ENCODE measurements at regions not wholly inside any gene's neighbourhood (a gene's known extent, or its start where the extent isn't known, plus 50 kb on each side); places are given as distances from the start of the nearest gene placed in this dataset.

DNA sequence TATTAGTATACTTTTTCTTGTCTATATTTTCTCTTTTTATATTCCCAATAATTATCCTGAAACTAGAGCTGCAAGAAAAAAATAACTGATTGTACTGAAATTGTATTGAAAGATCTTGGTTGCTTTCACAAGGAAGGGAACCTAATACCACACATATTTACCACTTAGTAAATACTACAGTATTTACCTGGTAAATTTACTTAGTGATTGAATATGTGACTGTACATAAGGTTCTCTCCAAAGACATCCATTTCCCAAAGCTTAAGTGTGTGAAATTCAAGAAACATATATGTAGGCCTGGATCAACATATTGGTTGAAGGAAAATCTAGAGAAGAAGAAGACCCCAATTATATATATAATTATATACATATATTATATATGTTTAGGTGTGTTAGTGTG is 1272.7 kb downstream of the C4orf33 start:
- Histone ChIP-seq H3K9ac (ENCODE audit: control insufficient read depth, insufficient read depth, low read length) (no peak overlapping the region), H2AFZ (ENCODE audit: control insufficient read depth, low read depth, low read length) (no peak overlapping the region), H3K27me3 (replicated peaks in 1 of 2; ENCODE audit: control insufficient read depth in 2 of 2, insufficient read depth in 2 of 2, low read length in 1 of 2) (no peaks in the 10 kb centered on the region), H3K36me3 (ENCODE audit: control insufficient read depth in 2 of 2, insufficient read depth in 2 of 2, low read length in 1 of 2) (no peaks in the 10 kb centered on the region), H3K4me2 (ENCODE audit: control insufficient read depth, insufficient read depth) (no peak overlapping the region), H3K27ac (ENCODE audit: control insufficient read depth, insufficient read depth) (no peak overlapping the region), H3K4me3 (no peak overlapping the region), H3K79me2 (ENCODE audit: control insufficient read depth, insufficient read depth, low read length) (no peaks in the 10 kb centered on the region), H3K4me1 (ENCODE audit: control insufficient read depth, insufficient read depth, low read length) (no peaks in the 10 kb centered on the region), H3K9me3 (replicated peaks; ENCODE audit: control insufficient read depth, insufficient read depth, low read length) (no peaks in the 10 kb centered on the region), H4K20me1 (ENCODE audit: control insufficient read depth, insufficient read depth) (no peaks in the 10 kb centered on the region)
- ChIA-PET SMC1A (ENCODE audit: uncharacterized antibody, unreplicated experiment) (interaction anchor here (1.3 kb wide), 1 partner anchor 13 kb away, joined by 3 read pairs; no protein-coding TSS in a partner anchor), RAD21 (ENCODE audit: unreplicated experiment) (no interaction called here), POLR2A (no interaction called here), CTCF (interaction anchor here (1.5 kb wide), 1 partner anchor 10 kb away, joined by 4 read pairs; no protein-coding TSS in a partner anchor)
- BruUV-seq (replicated peaks): no TSS peak
- intact Hi-C loops (cut with micrococcal nuclease; ENCODE audit: unreplicated experiment): no loop called here
- ATAC-seq: no peak
- TF ChIP-seq SMAD5 (IDR thresholded peaks at IDR 0.05; ENCODE audit: low read depth): no peak
- no peak for TF ChIP-seq JUNB (IDR thresholded peaks at IDR 0.05)
- no peak for TF ChIP-seq TCF7 (IDR thresholded peaks at IDR 0.05; ENCODE audit: borderline replicate concordance)
- TF ChIP-seq, protein P1, sequence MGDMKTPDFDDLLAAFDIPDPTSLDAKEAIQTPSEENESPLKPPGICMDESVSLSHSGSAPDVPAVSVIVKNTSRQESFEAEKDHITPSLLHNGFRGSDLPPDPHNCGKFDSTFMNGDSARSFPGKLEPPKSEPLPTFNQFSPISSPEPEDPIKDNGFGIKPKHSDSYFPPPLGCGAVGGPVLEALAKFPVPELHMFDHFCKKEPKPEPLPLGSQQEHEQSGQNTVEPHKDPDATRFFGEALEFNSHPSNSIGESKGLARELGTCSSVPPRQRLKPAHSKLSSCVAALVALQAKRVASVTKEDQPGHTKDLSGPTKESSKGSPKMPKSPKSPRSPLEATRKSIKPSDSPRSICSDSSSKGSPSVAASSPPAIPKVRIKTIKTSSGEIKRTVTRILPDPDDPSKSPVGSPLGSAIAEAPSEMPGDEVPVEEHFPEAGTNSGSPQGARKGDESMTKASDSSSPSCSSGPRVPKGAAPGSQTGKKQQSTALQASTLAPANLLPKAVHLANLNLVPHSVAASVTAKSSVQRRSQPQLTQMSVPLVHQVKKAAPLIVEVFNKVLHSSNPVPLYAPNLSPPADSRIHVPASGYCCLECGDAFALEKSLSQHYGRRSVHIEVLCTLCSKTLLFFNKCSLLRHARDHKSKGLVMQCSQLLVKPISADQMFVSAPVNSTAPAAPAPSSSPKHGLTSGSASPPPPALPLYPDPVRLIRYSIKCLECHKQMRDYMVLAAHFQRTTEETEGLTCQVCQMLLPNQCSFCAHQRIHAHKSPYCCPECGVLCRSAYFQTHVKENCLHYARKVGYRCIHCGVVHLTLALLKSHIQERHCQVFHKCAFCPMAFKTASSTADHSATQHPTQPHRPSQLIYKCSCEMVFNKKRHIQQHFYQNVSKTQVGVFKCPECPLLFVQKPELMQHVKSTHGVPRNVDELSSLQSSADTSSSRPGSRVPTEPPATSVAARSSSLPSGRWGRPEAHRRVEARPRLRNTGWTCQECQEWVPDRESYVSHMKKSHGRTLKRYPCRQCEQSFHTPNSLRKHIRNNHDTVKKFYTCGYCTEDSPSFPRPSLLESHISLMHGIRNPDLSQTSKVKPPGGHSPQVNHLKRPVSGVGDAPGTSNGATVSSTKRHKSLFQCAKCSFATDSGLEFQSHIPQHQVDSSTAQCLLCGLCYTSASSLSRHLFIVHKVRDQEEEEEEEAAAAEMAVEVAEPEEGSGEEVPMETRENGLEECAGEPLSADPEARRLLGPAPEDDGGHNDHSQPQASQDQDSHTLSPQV (IDR thresholded peaks at IDR 0.05): no peak
- TF ChIP-seq, protein P2, sequence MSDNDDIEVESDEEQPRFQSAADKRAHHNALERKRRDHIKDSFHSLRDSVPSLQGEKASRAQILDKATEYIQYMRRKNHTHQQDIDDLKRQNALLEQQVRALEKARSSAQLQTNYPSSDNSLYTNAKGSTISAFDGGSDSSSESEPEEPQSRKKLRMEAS (IDR thresholded peaks at IDR 0.05; ENCODE audit: low read depth, low read length): no peak
- no peak for TF ChIP-seq KLF5 (IDR thresholded peaks at IDR 0.05; ENCODE audit: partially characterized antibody)
- in situ Hi-C loops (cut with MboI): no loop called here
- no peak for DNase-seq (ENCODE audit: low read depth, low spot score)
- FAIRE-seq: no peak

Data from GM12878 (cell line).